Vagina (tissue), 2 donors: ENCODE measurements at regions not wholly inside any gene's neighbourhood (a gene's known extent, or its start where the extent isn't known, plus 50 kb on each side); places are given as distances from the start of the nearest gene placed in this dataset.

ENCODE experiments used
- DNase-seq, 2 donors: peaks; one replicate each; pipeline ENCODE4 v3.0.0-alpha.2; 2017; ENCODE audit errors: extremely low spot score in 2 of 2
- H3K27ac ChIP-seq: fragments of 200-600 bp; sonication (generic); one replicate; pipeline ENCODE4 v1.5.1; 2019
- H3K27me3 ChIP-seq: fragments of 200-600 bp; sonication (generic); one replicate; pipeline ENCODE4 v1.5.1; 2019
- H3K36me3 ChIP-seq, 2 donors: fragments of 200-600 bp; sonication (generic); one replicate each; pipeline ENCODE4 v1.5.1; 2017 to 2019
- H3K4me1 ChIP-seq: fragments of 200-600 bp; sonication (generic); one replicate; pipeline ENCODE4 v1.5.1; 2019
- H3K4me3 ChIP-seq, 2 donors: fragments of 200-600 bp; sonication (generic); 1 replicate in 1 of 2; 2 replicates in 1 of 2; pipeline ENCODE4 v1.5.1; 2016 to 2019
- H3K9me3 ChIP-seq: fragments of 200-600 bp; sonication (generic); one replicate; pipeline ENCODE4 v1.5.1; 2019
- CTCF ChIP-seq, 3 experiments: fragments of 450-650 bp in 2 of 3; fragments of 200-600 bp in 1 of 3; sonication (generic) in 1 of 3; IDR thresholded peaks; one replicate each; pipeline ENCODE4 v1.5.1; 2017 to 2019; ENCODE audit warnings: antibody characterized with exemption in 3 of 3, mild to moderate bottlenecking in 2 of 3, moderate library complexity in 2 of 3
- POLR2A ChIP-seq, 2 donors: fragments of 450-650 bp; IDR thresholded peaks; one replicate each; pipeline ENCODE4 v1.6.1; 2017; ENCODE audit warnings: antibody characterized with exemption in 2 of 2, mild to moderate bottlenecking in 2 of 2, moderate library complexity in 2 of 2
- POLR2AphosphoS5 ChIP-seq, 2 donors: sonication (generic); formaldehyde crosslinking; IDR thresholded peaks; one replicate each; pipeline ENCODE4 v1.9.0; 2017; ENCODE audit warnings: antibody characterized with exemption in 2 of 2, mild to moderate bottlenecking in 2 of 2, low read depth in 1 of 2; ENCODE audit not compliant: insufficient read depth in 1 of 2
- intact Hi-C: fragments of 100-400 bp; cut with DNase I; formaldehyde crosslinking; loops from one replicate; pipeline ENCODE4 v1.15.1; 2023

- intact Hi-C loops, result no loop called here
- TF ChIP-seq POLR2AphosphoS5 (IDR thresholded peaks at IDR 0.05; ENCODE audit: insufficient read depth in 1 of 2, low read depth in 1 of 2), result no peak
- TF ChIP-seq CTCF (IDR thresholded peaks at IDR 0.05), result no peak
- TF ChIP-seq POLR2A (IDR thresholded peaks at IDR 0.05), result no peak
- H3K36me3 ChIP-seq, result no peaks in the 10 kb centered on the region
- no peak overlapping the region for H3K4me3 ChIP-seq
- H3K27me3 ChIP-seq, result no peaks in the 10 kb centered on the region
- H3K27ac ChIP-seq, result no peak overlapping the region
- DNase-seq, result no peak
- peaks cover 11% of the 10 kb centered on the region for H3K4me1 ChIP-seq
- no peaks in the 10 kb centered on the region for H3K9me3 ChIP-seq
Measured at GRCh38 chr3:94221829-94222228, 159.0 kb downstream of the NSUN3 start.

- Histone ChIP-seq H3K4me1 (peaks cover 11% of the 10 kb centered on the region), H3K27me3 (no peaks in the 10 kb centered on the region), H3K36me3 (no peaks in the 10 kb centered on the region), H3K27ac (no peak overlapping the region), H3K9me3 (no peaks in the 10 kb centered on the region), H3K4me3 (no peak overlapping the region)
- intact Hi-C loops, result no loop called here
- no peak for DNase-seq
- TF ChIP-seq POLR2AphosphoS5 (IDR thresholded peaks at IDR 0.05; ENCODE audit: insufficient read depth in 1 of 2, low read depth in 1 of 2), result no peak
Measured at GRCh38 chr3:94225148-94225865, 162.4 kb downstream of the NSUN3 start.

GRCh38 chr3:94226078-94226477, 163.2 kb downstream of the NSUN3 start:
- intact Hi-C loops, result no loop called here
- H3K9me3 ChIP-seq, result no peaks in the 10 kb centered on the region
- no peak for DNase-seq
- H3K36me3 ChIP-seq, result no peaks in the 10 kb centered on the region
- no peak for TF ChIP-seq POLR2A (IDR thresholded peaks at IDR 0.05)
- TF ChIP-seq POLR2AphosphoS5 (IDR thresholded peaks at IDR 0.05; ENCODE audit: insufficient read depth in 1 of 2, low read depth in 1 of 2), result no peak
- TF ChIP-seq CTCF (IDR thresholded peaks at IDR 0.05), result no peak
- peaks cover 11% of the 10 kb centered on the region for H3K4me1 ChIP-seq
- no peaks in the 10 kb centered on the region for H3K27me3 ChIP-seq
- no peak overlapping the region for H3K27ac ChIP-seq
- H3K4me3 ChIP-seq, result no peak overlapping the region

GRCh38 chr3:94232921-94233320, 170.1 kb downstream of the NSUN3 start:
- no peaks in the 10 kb centered on the region for H3K4me1 ChIP-seq
- DNase-seq, result no peak
- no peak overlapping the region for H3K4me3 ChIP-seq
- no peak overlapping the region for H3K27ac ChIP-seq
- H3K27me3 ChIP-seq, result no peaks in the 10 kb centered on the region
- no peaks in the 10 kb centered on the region for H3K9me3 ChIP-seq
- H3K36me3 ChIP-seq, result no peaks in the 10 kb centered on the region
- intact Hi-C loops, result no loop called here
- TF ChIP-seq CTCF (IDR thresholded peaks at IDR 0.05), result no peak
- no peak for TF ChIP-seq POLR2A (IDR thresholded peaks at IDR 0.05)
- TF ChIP-seq POLR2AphosphoS5 (IDR thresholded peaks at IDR 0.05; ENCODE audit: insufficient read depth in 1 of 2, low read depth in 1 of 2), result no peak

- Histone ChIP-seq H3K27me3 (no peaks in the 10 kb centered on the region), H3K4me3 (no peak overlapping the region), H3K27ac (no peak overlapping the region), H3K9me3 (no peaks in the 10 kb centered on the region), H3K36me3 (no peaks in the 10 kb centered on the region), H3K4me1 (no peaks in the 10 kb centered on the region)
- intact Hi-C loops, result no loop called here
- TF ChIP-seq CTCF (IDR thresholded peaks at IDR 0.05) (no peak), POLR2AphosphoS5 (IDR thresholded peaks at IDR 0.05; ENCODE audit: insufficient read depth in 1 of 2, low read depth in 1 of 2) (no peak), POLR2A (IDR thresholded peaks at IDR 0.05) (no peak)
- no peak for DNase-seq
Measured at GRCh38 chr3:94234177-94234788, 171.4 kb downstream of the NSUN3 start.
